ENCODE measurements at regions not wholly inside any gene's neighbourhood (a gene's known extent, or its start where the extent isn't known, plus 50 kb on each side); places are given as distances from the start of the nearest gene placed in this dataset.

DNA sequence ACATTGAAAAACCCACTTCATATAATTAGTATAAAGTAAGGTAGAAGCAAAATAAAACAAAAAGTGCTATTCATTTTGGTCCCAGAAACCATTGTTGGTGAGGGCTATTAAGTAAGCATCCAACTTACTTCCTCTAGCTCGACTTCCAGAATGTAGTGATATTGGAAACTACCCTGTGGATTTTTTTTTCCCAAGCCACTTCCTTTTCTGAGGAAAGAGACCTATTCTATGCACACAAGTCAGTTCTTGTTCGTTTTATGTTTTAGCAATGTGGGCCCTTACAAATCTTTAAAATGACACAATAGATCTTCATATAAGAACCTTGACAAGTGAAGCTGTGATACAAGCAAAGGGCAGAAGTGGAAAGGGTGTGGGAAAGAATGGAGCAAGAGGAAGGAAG, 402.0 kb upstream of the TBL1XR1 start:
- DNase-seq (ENCODE audit: low read depth in 2 of 2): no peak

DNA sequence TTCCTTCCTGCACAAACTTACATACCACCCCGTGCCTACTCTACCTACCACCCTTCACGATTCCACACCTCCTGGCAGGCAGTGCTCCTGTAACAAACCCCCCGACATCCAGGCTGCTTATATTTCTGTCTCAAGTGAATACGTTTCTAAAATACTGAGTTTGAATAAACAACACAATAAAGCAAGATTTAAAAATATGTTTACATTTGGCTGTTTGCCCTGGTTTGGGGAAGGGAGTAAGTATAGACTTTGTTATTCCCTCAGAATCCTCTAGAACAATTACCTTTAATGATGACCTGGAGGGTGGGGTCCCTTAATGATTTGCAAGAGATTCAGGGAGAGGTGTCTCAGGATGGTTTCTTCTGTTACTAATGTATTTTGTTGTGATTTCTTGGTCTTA, 402.6 kb upstream of the TBL1XR1 start:
- DNase-seq (ENCODE audit: low read depth in 2 of 2): no peak

DNA sequence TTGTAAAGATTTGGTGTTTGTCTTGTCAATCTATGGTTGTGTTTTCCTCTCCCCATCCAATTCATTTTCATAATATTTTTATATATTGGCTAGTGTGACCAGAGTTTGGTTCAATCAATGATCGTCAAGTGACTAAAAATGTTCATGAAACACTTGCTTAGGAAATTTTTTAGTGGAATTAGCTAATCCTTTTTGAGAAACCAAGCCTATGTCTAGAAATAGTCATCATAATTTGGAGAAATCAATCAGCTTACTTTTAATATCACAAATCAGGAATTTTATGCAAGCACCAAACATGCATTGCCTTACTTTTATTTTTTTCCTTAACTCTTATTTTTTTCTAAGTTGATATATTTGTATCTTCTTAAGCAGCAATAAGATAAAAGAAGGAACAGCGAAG, 403.1 kb upstream of the TBL1XR1 start:
- no peak for DNase-seq (ENCODE audit: low read depth in 2 of 2)

DNA sequence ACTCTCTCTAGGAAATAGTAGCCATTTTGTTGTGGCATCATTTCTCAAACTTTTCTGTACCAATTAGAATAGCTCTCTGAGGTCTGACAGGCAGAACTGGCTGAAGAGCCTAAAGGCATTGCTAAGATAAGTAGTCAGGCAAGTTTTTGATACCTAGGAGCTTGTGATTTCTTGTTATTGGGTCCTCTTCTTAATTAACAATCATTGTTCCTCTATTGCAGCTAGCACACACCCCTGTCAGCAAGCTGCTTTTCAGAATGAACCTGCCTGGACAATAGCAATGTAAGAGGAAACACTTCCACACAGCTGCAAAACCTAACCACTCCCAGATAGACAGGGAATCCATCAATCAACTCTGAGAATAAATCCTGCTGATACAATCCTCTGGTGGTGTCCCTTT, 403.9 kb upstream of the TBL1XR1 start:
- DNase-seq (ENCODE audit: low read depth in 2 of 2): no peak

DNA sequence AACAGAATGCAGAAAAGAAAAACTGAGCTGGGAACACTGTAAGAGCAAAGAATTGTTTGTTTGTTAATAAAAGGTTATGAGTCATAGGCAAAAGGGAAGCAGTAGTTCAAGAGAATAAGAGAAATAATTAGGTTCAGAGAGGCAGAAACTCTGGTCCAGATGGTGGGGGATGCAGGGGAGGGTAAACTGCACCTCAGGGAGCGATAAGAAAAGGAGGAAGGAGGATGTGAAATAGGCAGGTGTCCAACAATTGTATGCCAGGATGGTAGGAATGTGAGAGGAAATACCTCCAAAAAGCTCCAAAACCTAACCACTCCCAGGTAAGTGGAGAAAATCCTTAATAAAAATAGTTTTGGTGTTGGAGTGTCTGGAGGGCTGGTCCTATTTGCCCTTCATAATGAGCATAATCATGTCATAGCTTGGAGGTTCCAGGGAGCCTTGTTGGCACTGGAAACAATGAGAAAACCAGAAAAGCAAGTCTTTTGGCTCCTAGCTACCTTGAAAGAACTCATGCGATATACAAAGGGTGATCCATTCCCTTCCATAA, 405.4 kb upstream of the TBL1XR1 start:
- DNase-seq (ENCODE audit: low read depth in 2 of 2): no peak

DNA sequence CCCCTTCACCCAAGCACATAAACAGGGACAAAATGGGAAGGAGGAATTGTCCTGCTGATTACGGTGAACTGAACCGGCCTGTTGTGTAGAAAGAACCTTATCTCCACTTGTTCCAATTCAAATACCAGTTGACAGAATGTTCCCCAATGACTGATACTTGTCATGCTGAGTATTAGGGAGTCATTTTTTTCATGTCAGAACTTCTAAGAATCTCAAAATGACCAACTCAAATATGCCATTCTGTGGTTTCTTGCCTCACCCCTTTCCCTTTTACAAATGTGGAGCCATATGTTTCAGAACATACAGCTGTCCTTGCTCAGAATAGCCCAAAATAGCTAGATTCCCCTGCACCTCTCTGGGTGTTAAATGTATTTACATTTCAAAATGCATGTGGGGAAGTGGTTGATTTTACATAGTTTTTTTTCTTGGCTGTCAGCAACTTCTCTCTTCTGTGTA, 405.9 kb upstream of the TBL1XR1 start:
- DNase-seq (ENCODE audit: low read depth in 2 of 2): no peak

DNA sequence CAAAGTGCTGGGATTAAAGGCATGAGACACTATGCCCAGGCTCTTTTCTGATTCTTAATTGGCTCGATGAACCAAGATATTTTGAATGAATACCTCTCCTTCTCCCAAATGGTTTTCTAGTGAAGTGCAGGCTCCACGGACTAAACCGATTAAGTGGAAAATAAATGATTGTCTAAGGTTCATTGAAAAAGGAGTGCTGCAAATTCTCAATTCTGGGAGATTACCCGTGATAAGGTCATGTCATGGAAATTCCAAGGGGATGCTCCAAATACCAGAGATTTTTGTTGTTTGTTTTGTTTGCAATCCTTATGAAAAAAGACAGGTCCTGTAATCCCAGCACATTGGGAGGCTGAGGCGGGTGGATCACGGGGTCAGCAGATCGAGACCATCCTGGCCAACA, 406.9 kb upstream of the TBL1XR1 start:
- no peak for DNase-seq (ENCODE audit: low read depth in 2 of 2)

DNA sequence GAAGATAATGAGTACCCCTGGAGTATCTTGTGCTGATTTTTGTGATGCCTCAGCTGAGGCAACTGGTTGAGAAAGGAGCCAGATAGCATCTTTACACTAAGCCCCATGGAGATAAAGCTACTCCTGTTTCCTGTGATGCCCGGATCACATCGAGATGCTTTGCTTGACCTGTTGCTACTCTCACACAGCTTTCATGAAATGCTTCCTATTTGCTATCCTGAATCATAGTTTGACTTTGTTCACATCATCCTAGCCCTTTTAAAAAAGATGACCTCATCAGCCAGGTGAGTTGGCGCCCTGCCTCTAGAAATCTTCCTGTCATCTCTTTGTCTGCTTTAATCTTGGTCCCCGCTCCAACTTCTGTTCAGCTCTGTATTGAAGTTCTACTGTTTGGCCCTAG, 409.6 kb upstream of the TBL1XR1 start:
- no peak for DNase-seq (ENCODE audit: low read depth in 2 of 2)

DNA sequence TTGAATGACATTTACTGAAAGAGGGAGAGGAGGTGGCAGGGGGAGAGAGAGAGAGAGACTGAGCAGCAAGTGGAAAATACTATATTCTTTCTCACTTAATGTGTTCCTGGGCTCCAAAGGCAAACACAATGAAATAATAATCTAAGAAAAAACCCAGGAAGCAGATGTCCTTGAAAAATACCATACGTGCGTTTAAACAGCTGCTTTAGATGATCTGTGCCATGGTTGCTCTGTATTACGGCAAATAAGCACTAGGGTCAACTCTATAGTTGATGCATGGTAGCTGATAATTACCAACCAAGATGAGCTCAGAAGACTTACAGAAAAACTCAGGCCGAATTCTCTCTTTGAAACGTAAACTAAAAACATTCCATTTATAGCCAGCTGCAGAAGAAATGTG, 410.3 kb upstream of the TBL1XR1 start:
- DNase-seq (ENCODE audit: low read depth in 2 of 2): no peak

DNA sequence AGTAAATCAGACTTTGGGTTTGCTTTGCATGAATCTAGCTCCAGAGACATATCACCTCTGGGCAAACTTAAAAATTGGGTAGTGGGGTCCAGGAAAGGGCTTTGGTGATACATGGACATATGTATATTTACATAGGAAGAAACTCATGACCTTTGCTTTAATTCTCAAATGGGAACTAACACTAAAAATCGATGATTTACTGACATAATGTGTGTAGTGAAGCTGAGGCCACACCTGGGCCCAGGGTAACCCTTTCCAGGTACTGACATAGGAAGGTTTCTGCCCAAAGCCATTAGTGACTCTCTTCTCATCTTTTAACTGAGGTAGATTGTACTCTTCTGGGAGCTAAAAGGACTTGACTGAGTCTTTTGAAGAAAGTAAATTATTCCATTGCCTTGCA, 411.2 kb upstream of the TBL1XR1 start:
- no peak for DNase-seq (ENCODE audit: low read depth in 2 of 2)

DNA sequence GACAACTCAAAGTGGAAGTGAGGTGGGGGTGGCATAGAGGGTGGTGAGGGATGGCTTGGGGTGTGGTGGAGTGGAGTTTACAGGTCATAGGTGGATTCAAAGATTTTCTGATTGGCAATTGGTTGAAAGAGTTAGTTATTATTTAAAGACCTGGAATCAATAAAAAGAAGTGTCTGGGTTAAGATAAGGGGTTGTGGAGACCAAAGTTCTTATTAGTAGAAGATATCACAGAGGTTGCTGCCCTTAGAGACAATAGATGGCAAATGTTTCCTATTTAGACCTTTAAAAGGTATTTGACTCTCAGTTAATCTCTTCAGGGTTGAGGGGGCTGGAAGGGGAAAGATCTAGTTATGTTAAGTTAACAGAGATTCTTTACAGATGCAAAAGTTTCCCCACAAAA, 412.3 kb upstream of the TBL1XR1 start:
- no peak for DNase-seq (ENCODE audit: low read depth in 2 of 2)

DNA sequence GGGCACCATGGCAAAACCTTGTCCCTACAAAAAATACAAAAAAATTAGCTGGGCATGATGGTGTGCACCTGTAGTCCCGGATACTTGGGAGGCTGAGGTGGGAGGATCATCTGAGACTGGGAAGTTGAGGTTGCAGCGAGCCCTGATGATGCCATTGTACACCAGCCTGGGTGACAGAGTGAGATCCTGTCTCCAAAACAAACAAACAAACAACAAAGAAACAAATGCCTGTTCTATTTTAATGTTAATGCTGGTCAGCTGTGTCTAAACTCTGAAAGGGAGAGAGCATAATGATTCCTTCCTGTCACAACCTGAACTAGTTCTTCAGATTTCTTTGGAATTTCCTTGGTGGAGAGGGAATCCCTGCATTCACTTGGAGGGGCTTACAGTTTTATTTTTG, 413.0 kb upstream of the TBL1XR1 start:
- DNase-seq (ENCODE audit: low read depth in 2 of 2): no peak

DNA sequence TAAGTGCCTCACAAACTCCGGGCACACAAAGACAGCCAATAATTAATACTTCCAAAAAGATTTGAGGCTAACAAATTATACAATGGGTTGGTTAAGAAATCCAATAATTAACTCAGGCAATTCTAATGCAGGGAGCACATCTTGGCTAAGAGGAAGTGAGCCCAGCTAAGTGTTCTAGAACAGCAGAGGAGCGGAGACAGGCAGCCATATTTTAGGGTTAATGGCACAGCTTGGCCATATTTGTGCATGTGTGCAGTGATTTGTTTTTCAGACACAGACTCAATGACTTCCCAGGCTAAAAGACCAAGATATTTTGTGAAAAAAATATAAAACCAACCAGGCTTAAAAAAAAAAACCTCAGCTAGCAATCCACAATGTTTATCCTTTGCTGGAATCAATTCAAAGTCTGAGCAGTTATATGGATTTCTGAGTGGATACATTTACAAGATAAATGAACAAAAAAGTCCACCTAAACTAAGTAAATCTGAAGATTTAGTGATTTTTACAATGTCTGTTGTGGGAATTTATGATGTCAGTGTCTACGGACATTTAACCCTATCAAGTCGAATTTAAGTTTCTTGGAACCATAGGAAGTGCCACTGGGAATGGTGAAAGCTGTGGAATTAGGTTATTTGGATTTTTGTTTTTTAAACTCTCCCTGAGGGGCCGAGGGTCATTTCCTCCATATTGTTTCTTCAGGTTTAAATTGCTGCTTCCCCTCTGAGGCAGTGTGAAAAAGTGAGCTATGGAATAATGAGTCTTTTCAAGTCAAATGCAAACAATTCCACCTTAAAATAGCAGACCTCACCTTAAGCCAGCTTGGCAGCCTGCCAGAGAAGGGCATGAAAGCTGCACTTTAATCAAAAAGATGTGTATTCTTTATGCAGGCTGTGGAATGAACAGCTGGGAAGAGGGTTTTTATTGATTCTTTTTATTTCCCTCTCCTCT, 413.7 kb upstream of the TBL1XR1 start:
- no peak for DNase-seq (ENCODE audit: low read depth in 2 of 2)

DNA sequence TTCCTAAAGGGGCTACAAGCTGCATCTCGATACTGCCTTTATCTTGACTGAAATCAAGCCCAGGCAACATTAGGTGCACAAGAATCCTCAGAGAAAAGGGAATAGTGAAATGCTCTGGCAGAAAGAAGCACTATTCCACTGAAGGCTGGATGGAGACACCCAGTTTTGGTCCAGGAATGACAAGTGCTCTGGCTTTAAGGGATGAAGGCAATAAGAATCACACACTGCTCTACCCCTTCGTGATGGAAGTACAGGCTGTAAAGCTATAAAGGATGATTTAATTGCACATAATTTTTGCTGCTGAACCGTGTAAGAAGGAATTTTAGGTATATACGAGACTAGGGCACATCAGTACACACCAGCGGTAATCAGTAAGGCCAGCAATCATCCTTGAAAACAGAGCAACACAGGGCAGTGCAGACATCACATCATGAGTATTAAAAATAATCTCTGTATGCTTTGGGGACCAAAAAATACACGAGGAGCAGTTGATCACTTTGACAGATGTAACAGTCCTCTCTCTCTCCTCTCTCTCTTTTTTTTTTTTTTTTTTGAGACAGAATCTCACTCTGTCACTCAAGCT, 414.6 kb upstream of the TBL1XR1 start:
- DNase-seq (ENCODE audit: low read depth in 2 of 2): no peak

DNA sequence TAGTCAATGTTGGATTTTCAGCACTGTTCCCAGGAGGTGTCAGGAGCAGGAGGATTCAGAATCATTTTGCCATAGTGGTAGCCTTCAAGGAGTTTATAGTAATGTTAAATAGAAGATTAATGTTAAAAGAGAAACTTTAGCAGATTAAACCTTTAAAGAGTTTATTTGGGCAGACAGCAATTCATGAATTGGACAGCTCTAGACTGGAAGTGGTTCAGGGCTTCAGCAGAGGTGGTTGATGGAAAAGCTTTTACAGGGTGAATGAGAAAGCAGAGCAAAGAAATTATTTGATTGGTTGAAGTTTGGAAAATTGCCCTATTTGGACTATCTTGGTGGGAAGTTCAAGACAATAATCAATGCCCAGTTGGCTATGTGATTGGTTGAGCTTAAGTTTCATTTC, 416.6 kb upstream of the TBL1XR1 start:
- DNase-seq (ENCODE audit: low read depth in 2 of 2): no peak

DNA sequence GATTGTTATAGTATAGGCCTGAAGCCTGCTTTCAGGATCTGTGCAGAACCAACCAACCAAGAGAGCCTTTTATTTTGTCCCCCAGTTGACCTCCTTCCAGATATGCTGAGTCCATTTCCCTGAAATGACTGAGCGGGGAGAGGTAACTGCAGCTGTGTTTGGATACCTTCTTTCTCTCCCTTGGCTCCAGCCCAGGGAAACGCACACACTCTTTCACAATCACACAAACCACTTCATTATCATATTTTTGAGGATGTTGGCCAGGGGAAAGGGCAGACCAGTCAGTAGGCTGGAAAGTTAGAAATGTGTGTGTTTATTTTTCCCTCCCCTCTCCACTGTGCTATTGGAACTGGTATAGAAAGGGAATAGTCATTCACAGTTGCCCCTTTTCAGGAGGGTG, 417.7 kb upstream of the TBL1XR1 start:
- no peak for DNase-seq (ENCODE audit: low read depth in 2 of 2)

DNA sequence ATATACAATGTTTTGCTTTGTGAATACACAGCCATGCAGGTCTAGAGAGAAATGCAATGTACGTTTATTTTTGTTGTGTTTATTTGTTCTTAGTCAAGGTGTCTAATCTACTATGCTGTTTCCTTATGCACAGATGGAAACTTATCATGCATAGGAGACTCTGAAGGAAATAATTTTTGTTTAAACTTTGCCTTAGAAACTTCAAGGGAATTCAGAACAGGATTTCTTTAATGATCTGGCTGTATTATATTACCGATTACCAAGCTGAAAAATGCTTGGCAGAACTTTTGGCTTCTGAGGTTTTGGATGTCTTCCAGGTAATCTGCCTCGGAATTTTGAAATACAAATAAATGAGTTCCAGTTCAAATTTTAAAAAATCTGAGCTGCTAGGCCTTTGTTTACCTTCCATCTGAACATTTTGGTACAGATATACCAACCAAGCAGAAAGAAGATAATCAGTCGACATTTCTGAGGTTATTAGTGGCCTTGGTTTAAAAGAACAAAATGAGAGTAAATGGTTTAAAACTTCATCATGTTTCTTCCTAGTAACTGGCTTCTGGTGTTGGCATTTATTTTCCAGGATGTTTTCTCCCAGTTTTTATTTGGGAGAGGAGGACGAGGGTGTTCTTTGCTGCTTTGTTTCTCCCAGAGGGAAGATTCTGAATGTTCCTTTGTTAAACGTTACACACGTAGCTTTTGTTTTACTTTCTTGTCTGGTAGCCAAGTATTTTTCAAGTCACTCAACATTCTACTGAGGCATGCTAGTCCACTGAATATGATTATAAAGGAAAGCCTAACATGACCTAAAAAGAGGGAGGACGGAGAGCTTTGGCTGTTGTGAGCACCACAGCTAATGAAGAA, 421.8 kb upstream of the TBL1XR1 start:
- DNase-seq (ENCODE audit: low read depth in 2 of 2): no peak

DNA sequence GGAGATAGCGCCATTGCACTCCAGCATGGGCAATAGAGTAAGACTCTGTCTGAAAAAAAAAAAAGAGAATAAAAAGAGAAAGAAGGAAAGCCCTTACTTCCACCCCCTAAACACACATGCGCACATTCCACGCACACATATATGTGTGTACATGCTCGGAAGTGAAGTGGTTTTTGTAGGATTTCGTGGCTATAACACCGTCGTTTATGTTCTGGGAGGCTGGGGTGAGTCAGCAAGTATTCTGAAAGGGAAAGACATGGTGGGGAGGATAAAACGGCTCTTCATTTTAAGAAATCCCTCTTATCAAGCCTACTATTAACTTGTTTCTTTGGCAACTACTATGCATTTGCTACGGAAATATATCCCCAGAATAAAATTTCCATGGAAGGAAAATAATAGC, 422.8 kb upstream of the TBL1XR1 start:
- no peak for DNase-seq (ENCODE audit: low read depth in 2 of 2)

DNA sequence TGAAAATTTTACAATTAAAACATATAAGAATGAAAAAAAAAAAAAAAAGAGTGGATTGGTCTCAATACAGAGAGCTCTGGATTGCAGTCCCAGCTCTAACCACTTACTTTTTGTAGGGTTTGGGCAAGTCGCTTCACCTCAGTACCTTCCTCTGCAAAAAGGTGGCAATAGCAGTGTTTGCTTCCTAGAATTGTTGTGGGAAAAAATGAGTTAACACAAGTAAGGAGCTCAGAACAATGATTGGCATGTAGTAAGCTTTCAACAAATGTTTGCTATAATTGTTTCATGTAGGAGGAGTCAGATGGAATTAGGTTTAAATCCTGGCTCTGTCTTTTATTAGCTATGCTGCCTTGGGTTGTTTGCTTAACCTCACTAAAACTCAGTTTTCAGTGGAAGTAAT, 425.2 kb upstream of the TBL1XR1 start:
- DNase-seq (ENCODE audit: low read depth in 2 of 2): no peak

DNA sequence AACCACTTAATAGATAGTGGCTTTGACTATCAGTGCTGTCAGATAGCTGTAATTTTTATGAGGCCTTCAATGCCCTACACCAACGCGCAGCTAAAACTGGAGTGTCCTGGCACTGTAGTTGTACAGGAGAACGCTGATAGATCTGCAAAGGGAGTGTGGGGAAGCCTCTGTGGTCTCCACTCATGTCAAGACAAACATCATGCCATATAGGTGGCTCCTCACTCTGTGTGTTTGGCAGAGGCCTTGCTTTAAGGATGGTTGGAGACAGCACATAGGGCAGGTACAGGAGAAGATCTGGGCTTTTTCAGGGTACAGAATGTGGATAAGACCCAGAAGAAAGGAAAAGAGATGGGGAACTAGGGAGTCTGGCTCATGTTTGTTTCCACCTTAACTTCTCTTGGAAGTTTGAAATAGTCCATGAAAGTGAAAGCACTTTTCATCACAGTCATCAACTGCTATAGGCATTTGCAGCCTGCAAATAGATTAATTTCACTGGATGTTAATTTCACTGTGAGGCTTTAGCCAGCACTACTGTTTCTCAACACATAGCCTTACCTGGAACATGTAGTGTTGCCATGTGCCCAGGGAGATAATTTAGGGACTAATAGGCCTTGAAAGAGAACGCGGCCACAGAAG, 425.8 kb upstream of the TBL1XR1 start:
- no peak for DNase-seq (ENCODE audit: low read depth in 2 of 2)

All from stimulated activated CD8-positive, alpha-beta memory T cell treated with anti-CD3 and anti-CD28 coated beads, Interleukin-15, amount 100 ng/mL, for 4 hours (primary cell).